GM12878 (cell line): ENCODE measurements at regions not wholly inside any gene's neighbourhood (a gene's known extent, or its start where the extent isn't known, plus 50 kb on each side); places are given as distances from the start of the nearest gene placed in this dataset.

Source experiments
- ATAC-seq: fragments of 200-7000 bp; cut with Tn5 transposase; 3 replicates; pipeline ENCODE4 v1.9.1; 2020; ENCODE audit warnings: mild to moderate bottlenecking, moderate library complexity
- BruUV-seq: library from RNA; stranded (reverse); fragments of 400-500 nt; replicated peaks from 2 replicates; lab custom pipeline; 2021; lab: Mats Ljungman, UMichigan
- CTCF ChIA-PET: fragments of 300-600 bp; sonication (Branson Sonifier 250); formaldehyde crosslinking; extraction: SDS; loops from one replicate; lab custom pipeline; 2021; ENCODE audit warnings: inconsistent platforms; lab: Yijun Ruan, JAX
- POLR2A ChIA-PET: fragments of 350-600 bp; formaldehyde crosslinking; extraction: SDS; loops from one replicate; lab custom pipeline; 2021; ENCODE audit warnings: inconsistent platforms; lab: Charles Lee
- RAD21 ChIA-PET: fragments of 300-600 bp; sonication (Branson Sonifier 250); formaldehyde crosslinking; loops from one replicate; lab custom pipeline; 2023; ENCODE audit warnings: antibody characterized with exemption; ENCODE audit not compliant: unreplicated experiment; lab: Charles Lee
- SMC1A ChIA-PET: fragments of 300-600 bp; sonication (Branson Sonifier 250); formaldehyde crosslinking; loops from one replicate; lab custom pipeline; 2023; ENCODE audit not compliant: unreplicated experiment, uncharacterized antibody; lab: Charles Lee
- DNase-seq: peaks from one replicate; pipeline ENCODE4 v3.0.0-alpha.2; 2011; ENCODE audit warnings: low read depth, low spot score
- FAIRE-seq: peaks from 3 replicates; lab custom pipeline; 2011; peaks lifted over from hg19 to GRCh38; lab: Jason Lieb, UNC
- H2AFZ ChIP-seq: 2 replicates; pipeline ENCODE4 v1.6.0; 2011; ENCODE audit warnings: low read depth, low read length, control low read depth; ENCODE audit not compliant: control insufficient read depth
- H3K27ac ChIP-seq: 2 replicates; pipeline ENCODE4 v1.5.1; 2011; ENCODE audit warnings: control low read depth; ENCODE audit not compliant: control insufficient read depth, insufficient read depth
- H3K27me3 ChIP-seq, 2 experiments: replicated peaks in 1 of 2; 2 replicates each; pipeline versions ENCODE4 v1.6.0 to v1.6.1; 2011; ENCODE audit warnings: low read length in 1 of 2; ENCODE audit not compliant: control insufficient read depth in 2 of 2, insufficient read depth in 2 of 2
- H3K36me3 ChIP-seq, 2 experiments: 2 replicates each; pipeline ENCODE4 v1.5.1; 2011; ENCODE audit warnings: low read length in 1 of 2; ENCODE audit not compliant: control insufficient read depth in 2 of 2, insufficient read depth in 2 of 2
- H3K4me1 ChIP-seq: 2 replicates; pipeline ENCODE4 v1.6.1; 2011; ENCODE audit warnings: mild to moderate bottlenecking, low read length, moderate library complexity, mixed read lengths; ENCODE audit not compliant: control insufficient read depth, insufficient read depth
- H3K4me2 ChIP-seq: 2 replicates; pipeline ENCODE4 v1.6.0; 2011; ENCODE audit warnings: control low read depth; ENCODE audit not compliant: control insufficient read depth, insufficient read depth
- H3K4me3 ChIP-seq: fragments of 200-600 bp; sonication (generic); 2 replicates; pipeline ENCODE4 v1.5.1; 2016
- H3K79me2 ChIP-seq: 2 replicates; pipeline ENCODE4 v1.6.0; 2011; ENCODE audit warnings: low read length; ENCODE audit not compliant: control insufficient read depth, insufficient read depth
- H3K9ac ChIP-seq: 2 replicates; pipeline ENCODE4 v1.8.0; 2011; ENCODE audit warnings: low read length, control low read depth, mixed read lengths; ENCODE audit not compliant: control insufficient read depth, insufficient read depth
- H3K9me3 ChIP-seq: replicated peaks from 3 replicates; pipeline ENCODE4 v1.5.1; 2011; ENCODE audit warnings: mild to moderate bottlenecking, low read length; ENCODE audit not compliant: control insufficient read depth, insufficient read depth
- H4K20me1 ChIP-seq: 2 replicates; pipeline ENCODE4 v1.6.0; 2011; ENCODE audit not compliant: control insufficient read depth, insufficient read depth
- JUND ChIP-seq: IDR thresholded peaks from 2 replicates; pipeline ENCODE4 v1.6.1; 2012; ENCODE audit warnings: low read depth, mild to moderate bottlenecking, low read length, improper control_type of control experiment, moderate library complexity
- NBN ChIP-seq: fragments of 450-650 bp; IDR thresholded peaks from 2 replicates; pipeline ENCODE4 v1.6.1; 2016
- NFXL1 ChIP-seq: fragments of 450-650 bp; IDR thresholded peaks from 2 replicates; pipeline ENCODE4 v1.6.1; 2017; ENCODE audit warnings: antibody characterized with exemption, mild to moderate bottlenecking, borderline replicate concordance
- RUNX3 ChIP-seq: IDR thresholded peaks from 2 replicates; pipeline ENCODE4 v1.6.1; 2012; ENCODE audit warnings: low read length, inconsistent platforms
- SMC3 ChIP-seq: IDR thresholded peaks from 2 replicates; pipeline ENCODE4 v1.6.1; 2011; ENCODE audit warnings: low read length, improper control_type of control experiment, borderline replicate concordance
- SP1 ChIP-seq: IDR thresholded peaks from one replicate; pipeline ENCODE4 v1.6.1; 2011; ENCODE audit warnings: low read depth, low read length
- SPI1 ChIP-seq: IDR thresholded peaks from 2 replicates; pipeline ENCODE4 v1.6.1; 2011; ENCODE audit warnings: low read depth, mild to moderate bottlenecking, low read length, moderate library complexity, borderline replicate concordance; ENCODE audit not compliant: insufficient read depth
- SREBF2 ChIP-seq: IDR thresholded peaks from 2 replicates; pipeline ENCODE4 v1.6.1; 2012; ENCODE audit warnings: mild to moderate bottlenecking, low read length
- ZNF24 ChIP-seq: fragments of 450-650 bp; IDR thresholded peaks from 2 replicates; pipeline ENCODE4 v1.6.1; 2017; ENCODE audit warnings: antibody characterized with exemption, mild to moderate bottlenecking
- ZNF274 ChIP-seq: IDR thresholded peaks from one replicate; pipeline ENCODE4 v1.8.0; 2011; ENCODE audit not compliant: insufficient read length, insufficient read depth
- WGBS: methylation state at CpG from one replicate; pipeline ENCODE4 v1.1.6; 2016; ENCODE audit warnings: low lambda C conversion rate; ENCODE audit not compliant: insufficient replicate concordance, insufficient coverage; ENCODE audit errors: missing lambda C conversion rate; 5-methylcytosine and 5-hydroxymethylcytosine counted together
- in situ Hi-C: fragments of 300-500 bp; cut with MboI; formaldehyde crosslinking; loops from 9 replicates; pipeline ENCODE4 v1.14.3; 2018; ENCODE audit warnings: mixed read lengths
- intact Hi-C: fragments of 100-400 bp; cut with micrococcal nuclease; formaldehyde crosslinking; loops from one replicate; pipeline ENCODE4 v1.14.2; 2022; ENCODE audit not compliant: unreplicated experiment
- TF ChIP-seq, protein P1 (sequence below): fragments of 450-650 bp; IDR thresholded peaks from 2 replicates; pipeline ENCODE4 v1.6.1; 2017; ENCODE audit warnings: mild to moderate bottlenecking, moderate library complexity
- TF ChIP-seq, protein P2 (sequence below): IDR thresholded peaks from 2 replicates; pipeline ENCODE4 v1.6.1; 2011; ENCODE audit warnings: low read depth, low read length, improper control_type of control experiment, borderline replicate concordance
- TF ChIP-seq, protein P3 (sequence below): fragments of 150-350 bp; IDR thresholded peaks from 2 replicates; pipeline ENCODE4 v1.6.1; 2014; ENCODE audit warnings: mild to moderate bottlenecking, low read depth, low read length
- TF ChIP-seq, protein P4 (sequence below): IDR thresholded peaks from 2 replicates; pipeline ENCODE4 v1.6.1; 2012; ENCODE audit warnings: low read length, inconsistent platforms

DNA sequence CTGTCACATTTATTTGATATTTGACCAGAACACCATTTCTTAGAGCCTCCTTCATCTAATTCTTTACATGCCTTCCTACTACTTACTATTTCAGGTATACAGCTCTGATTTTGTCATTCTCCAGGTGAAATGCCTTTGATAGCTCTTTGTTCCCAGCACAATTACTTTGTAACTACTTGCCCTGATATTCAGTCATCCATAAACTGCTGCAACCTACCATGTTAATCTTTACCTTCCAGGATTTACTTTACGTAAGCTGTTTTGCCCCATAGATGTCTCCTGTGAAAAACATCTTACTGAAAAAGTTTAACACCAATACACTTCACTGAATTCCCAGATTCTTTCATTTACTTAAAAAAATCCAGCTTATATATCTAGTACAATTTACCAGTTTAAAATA, 443.8 kb upstream of the CYLC2 start:
- Histone ChIP-seq H3K9ac (no peak overlapping the region), H3K9me3 (no peaks in the 10 kb centered on the region; the same call in 2 of the 3 replicates), H3K36me3 (no peaks in the 10 kb centered on the region), H3K27me3 (no peaks in the 10 kb centered on the region), H2AFZ (no peak overlapping the region), H4K20me1 (no peaks in the 10 kb centered on the region), H3K4me2 (no peak overlapping the region), H3K79me2 (no peaks in the 10 kb centered on the region), H3K4me3 (no peak overlapping the region), H3K4me1 (no peaks in the 10 kb centered on the region), H3K27ac (no peak overlapping the region)
- ChIA-PET RAD21 (no interaction called here), POLR2A (no interaction called here), SMC1A (no interaction called here), CTCF (no interaction called here)
- ATAC-seq (no peak), FAIRE-seq (no peak), DNase-seq (no peak)
- intact Hi-C loops (no loop called here), in situ Hi-C loops (no loop called here)
- TF ChIP-seq, protein P1, sequence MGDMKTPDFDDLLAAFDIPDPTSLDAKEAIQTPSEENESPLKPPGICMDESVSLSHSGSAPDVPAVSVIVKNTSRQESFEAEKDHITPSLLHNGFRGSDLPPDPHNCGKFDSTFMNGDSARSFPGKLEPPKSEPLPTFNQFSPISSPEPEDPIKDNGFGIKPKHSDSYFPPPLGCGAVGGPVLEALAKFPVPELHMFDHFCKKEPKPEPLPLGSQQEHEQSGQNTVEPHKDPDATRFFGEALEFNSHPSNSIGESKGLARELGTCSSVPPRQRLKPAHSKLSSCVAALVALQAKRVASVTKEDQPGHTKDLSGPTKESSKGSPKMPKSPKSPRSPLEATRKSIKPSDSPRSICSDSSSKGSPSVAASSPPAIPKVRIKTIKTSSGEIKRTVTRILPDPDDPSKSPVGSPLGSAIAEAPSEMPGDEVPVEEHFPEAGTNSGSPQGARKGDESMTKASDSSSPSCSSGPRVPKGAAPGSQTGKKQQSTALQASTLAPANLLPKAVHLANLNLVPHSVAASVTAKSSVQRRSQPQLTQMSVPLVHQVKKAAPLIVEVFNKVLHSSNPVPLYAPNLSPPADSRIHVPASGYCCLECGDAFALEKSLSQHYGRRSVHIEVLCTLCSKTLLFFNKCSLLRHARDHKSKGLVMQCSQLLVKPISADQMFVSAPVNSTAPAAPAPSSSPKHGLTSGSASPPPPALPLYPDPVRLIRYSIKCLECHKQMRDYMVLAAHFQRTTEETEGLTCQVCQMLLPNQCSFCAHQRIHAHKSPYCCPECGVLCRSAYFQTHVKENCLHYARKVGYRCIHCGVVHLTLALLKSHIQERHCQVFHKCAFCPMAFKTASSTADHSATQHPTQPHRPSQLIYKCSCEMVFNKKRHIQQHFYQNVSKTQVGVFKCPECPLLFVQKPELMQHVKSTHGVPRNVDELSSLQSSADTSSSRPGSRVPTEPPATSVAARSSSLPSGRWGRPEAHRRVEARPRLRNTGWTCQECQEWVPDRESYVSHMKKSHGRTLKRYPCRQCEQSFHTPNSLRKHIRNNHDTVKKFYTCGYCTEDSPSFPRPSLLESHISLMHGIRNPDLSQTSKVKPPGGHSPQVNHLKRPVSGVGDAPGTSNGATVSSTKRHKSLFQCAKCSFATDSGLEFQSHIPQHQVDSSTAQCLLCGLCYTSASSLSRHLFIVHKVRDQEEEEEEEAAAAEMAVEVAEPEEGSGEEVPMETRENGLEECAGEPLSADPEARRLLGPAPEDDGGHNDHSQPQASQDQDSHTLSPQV: no peak
- TF ChIP-seq ZNF24: no peak
- TF ChIP-seq, protein P2, sequence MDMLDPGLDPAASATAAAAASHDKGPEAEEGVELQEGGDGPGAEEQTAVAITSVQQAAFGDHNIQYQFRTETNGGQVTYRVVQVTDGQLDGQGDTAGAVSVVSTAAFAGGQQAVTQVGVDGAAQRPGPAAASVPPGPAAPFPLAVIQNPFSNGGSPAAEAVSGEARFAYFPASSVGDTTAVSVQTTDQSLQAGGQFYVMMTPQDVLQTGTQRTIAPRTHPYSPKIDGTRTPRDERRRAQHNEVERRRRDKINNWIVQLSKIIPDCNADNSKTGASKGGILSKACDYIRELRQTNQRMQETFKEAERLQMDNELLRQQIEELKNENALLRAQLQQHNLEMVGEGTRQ: no peak
- TF ChIP-seq, protein P3, sequence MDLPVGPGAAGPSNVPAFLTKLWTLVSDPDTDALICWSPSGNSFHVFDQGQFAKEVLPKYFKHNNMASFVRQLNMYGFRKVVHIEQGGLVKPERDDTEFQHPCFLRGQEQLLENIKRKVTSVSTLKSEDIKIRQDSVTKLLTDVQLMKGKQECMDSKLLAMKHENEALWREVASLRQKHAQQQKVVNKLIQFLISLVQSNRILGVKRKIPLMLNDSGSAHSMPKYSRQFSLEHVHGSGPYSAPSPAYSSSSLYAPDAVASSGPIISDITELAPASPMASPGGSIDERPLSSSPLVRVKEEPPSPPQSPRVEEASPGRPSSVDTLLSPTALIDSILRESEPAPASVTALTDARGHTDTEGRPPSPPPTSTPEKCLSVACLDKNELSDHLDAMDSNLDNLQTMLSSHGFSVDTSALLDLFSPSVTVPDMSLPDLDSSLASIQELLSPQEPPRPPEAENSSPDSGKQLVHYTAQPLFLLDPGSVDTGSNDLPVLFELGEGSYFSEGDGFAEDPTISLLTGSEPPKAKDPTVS: no peak
- TF ChIP-seq, protein P4, sequence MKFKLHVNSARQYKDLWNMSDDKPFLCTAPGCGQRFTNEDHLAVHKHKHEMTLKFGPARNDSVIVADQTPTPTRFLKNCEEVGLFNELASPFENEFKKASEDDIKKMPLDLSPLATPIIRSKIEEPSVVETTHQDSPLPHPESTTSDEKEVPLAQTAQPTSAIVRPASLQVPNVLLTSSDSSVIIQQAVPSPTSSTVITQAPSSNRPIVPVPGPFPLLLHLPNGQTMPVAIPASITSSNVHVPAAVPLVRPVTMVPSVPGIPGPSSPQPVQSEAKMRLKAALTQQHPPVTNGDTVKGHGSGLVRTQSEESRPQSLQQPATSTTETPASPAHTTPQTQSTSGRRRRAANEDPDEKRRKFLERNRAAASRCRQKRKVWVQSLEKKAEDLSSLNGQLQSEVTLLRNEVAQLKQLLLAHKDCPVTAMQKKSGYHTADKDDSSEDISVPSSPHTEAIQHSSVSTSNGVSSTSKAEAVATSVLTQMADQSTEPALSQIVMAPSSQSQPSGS: no peak
- no peak for TF ChIP-seq SREBF2
- no peak for TF ChIP-seq SMC3
- TF ChIP-seq ZNF274: no peak
- no peak for TF ChIP-seq RUNX3
- no peak for TF ChIP-seq SP1
- no peak for TF ChIP-seq SPI1
- no peak for TF ChIP-seq NBN
- TF ChIP-seq NFXL1: no peak
- no peak for TF ChIP-seq JUND
- no TSS peak for BruUV-seq
- WGBS: 75% methylated on average over 1 of the region's 1 CpG
